Esophagus muscularis mucosa (tissue), 4 donors: ENCODE measurements at regions not wholly inside any gene's neighbourhood (a gene's known extent, or its start where the extent isn't known, plus 50 kb on each side); places are given as distances from the start of the nearest gene placed in this dataset.

ENCODE experiments used
- DNase-seq: peaks from one replicate; pipeline ENCODE4 v3.0.0-alpha.2; 2017; ENCODE audit errors: extremely low spot score
- H3K27ac ChIP-seq, 4 donors: fragments of 200-600 bp; sonication (generic); replicated peaks in 1 of 4; 1 replicate in 3 of 4; 2 replicates in 1 of 4; pipeline ENCODE4 v1.5.1; 2016 to 2019; ENCODE audit warnings: mild to moderate bottlenecking in 1 of 4
- H3K27me3 ChIP-seq, 4 donors: fragments of 200-600 bp; sonication (generic); one replicate each; pipeline versions ENCODE4 v1.5.1 to v1.6.0; 2016 to 2019
- H3K36me3 ChIP-seq, 4 donors: fragments of 200-600 bp; sonication (generic); one replicate each; pipeline ENCODE4 v1.5.1; 2016 to 2019
- H3K4me1 ChIP-seq, 4 donors: fragments of 200-600 bp; sonication (generic); one replicate each; pipeline ENCODE4 v1.5.1; 2016 to 2019
- H3K4me3 ChIP-seq, 4 donors: fragments of 200-600 bp; sonication (generic); 1 replicate in 2 of 4; 2 replicates in 2 of 4; pipeline ENCODE4 v1.5.1; 2016 to 2019; ENCODE audit warnings: mild to moderate bottlenecking in 4 of 4, moderate library complexity in 1 of 4
- H3K9me3 ChIP-seq, 4 donors: fragments of 200-600 bp; sonication (generic); 1 replicate in 3 of 4; 2 replicates in 1 of 4; pipeline ENCODE4 v1.5.1; 2016 to 2019
- EP300 ChIP-seq: sonication (generic); formaldehyde crosslinking; IDR thresholded peaks from one replicate; pipeline ENCODE4 v1.6.1; 2017; ENCODE audit warnings: antibody characterized with exemption
- POLR2A ChIP-seq: fragments of 450-650 bp; IDR thresholded peaks from one replicate; pipeline ENCODE4 v1.6.1; 2017; ENCODE audit warnings: antibody characterized with exemption, moderate library complexity, mild to moderate bottlenecking, low read depth
- POLR2AphosphoS5 ChIP-seq, 2 donors: sonication (generic); formaldehyde crosslinking; IDR thresholded peaks; one replicate each; pipeline ENCODE4 v1.6.1; 2017; ENCODE audit warnings: antibody characterized with exemption in 2 of 2
- WGBS: methylation state at CpG from one replicate; pipeline ENCODE4 v1.1.5; 2018; 5-methylcytosine and 5-hydroxymethylcytosine counted together
- intact Hi-C: fragments of 100-400 bp; cut with DNase I; formaldehyde crosslinking; loops from one replicate; pipeline ENCODE4 v1.15.1; 2023
- TF ChIP-seq, protein P1 (sequence below), 3 experiments: fragments of 200-600 bp in 2 of 3; fragments of 450-650 bp in 1 of 3; sonication (generic) in 2 of 3; IDR thresholded peaks; one replicate each; pipeline ENCODE4 v1.5.1; 2017 to 2019; ENCODE audit warnings: antibody characterized with exemption in 3 of 3, mild to moderate bottlenecking in 2 of 3, moderate library complexity in 1 of 3

DNA sequence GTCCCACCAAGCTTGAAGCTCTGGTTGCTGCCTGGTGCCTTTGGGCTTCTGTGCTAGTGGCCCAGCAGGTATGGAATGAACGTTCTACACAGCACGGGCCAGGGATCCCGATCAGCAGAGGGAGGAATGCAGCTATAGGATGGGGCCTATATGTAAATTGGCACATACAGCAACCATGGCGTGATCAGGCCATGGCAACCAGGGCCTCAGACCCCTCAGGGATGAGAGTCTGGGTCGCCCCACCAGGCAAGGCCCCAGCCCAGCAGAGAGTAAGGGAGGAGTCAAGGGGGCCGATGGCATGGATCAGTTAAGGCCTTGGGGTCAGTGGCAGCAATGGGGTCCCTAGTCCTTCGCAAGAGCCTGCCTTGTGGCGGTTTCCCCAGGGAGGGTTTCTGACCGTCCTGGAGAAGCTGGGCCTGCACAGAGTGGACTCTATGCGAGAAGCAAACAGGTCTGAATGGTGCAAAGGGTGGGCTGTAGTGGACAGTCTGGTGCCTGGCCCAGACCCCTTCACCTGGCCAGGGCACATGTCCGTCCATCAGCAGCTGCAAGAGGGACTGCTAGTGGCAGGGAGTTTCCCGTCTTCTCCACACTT, 98.2 kb upstream of the SLC22A11 start:
- 87% methylated on average over 9 of the region's 12 CpGs for WGBS
- Histone ChIP-seq H3K4me3 (no peak overlapping the region), H3K9me3 (no peaks in the 10 kb centered on the region), H3K27ac (no peak overlapping the region), H3K27me3 (no peaks in the 10 kb centered on the region), H3K36me3 (no peaks in the 10 kb centered on the region), H3K4me1 (no peaks in the 10 kb centered on the region)
- TF ChIP-seq POLR2AphosphoS5 (IDR thresholded peaks at IDR 0.05) (no peak), EP300 (no peak), POLR2A (no peak)
- TF ChIP-seq, protein P1, sequence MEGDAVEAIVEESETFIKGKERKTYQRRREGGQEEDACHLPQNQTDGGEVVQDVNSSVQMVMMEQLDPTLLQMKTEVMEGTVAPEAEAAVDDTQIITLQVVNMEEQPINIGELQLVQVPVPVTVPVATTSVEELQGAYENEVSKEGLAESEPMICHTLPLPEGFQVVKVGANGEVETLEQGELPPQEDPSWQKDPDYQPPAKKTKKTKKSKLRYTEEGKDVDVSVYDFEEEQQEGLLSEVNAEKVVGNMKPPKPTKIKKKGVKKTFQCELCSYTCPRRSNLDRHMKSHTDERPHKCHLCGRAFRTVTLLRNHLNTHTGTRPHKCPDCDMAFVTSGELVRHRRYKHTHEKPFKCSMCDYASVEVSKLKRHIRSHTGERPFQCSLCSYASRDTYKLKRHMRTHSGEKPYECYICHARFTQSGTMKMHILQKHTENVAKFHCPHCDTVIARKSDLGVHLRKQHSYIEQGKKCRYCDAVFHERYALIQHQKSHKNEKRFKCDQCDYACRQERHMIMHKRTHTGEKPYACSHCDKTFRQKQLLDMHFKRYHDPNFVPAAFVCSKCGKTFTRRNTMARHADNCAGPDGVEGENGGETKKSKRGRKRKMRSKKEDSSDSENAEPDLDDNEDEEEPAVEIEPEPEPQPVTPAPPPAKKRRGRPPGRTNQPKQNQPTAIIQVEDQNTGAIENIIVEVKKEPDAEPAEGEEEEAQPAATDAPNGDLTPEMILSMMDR (IDR thresholded peaks at IDR 0.05) = no peak
- intact Hi-C loops = no loop called here
- no peak for DNase-seq

DNA sequence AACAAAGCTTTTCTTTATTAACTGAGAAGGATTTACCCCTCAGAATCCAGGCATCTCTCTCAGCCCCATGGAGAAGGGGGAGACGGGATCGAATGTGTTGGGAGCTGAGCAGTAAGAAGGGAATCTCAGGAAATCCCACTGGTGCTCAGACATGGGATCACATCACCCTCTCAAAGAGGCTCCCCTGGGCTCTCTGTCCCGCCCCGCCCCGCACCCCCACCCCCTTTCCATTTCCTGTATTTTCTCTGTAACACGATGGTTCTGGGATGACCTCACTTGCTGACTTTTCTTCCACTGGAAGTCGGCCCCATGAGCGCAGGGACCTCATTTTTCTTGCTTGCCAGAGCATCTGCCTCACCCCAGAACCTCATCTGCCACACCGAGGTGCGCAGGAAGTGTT, 96.7 kb upstream of the SLC22A11 start:
- no peaks in the 10 kb centered on the region for H3K9me3 ChIP-seq
- no peaks in the 10 kb centered on the region for H3K27me3 ChIP-seq
- H3K4me1 ChIP-seq = no peaks in the 10 kb centered on the region
- WGBS = 47% methylated on average over 10 of the region's 10 CpGs
- H3K36me3 ChIP-seq = no peaks in the 10 kb centered on the region
- H3K4me3 ChIP-seq = no peak overlapping the region
- H3K27ac ChIP-seq = no peak overlapping the region
- DNase-seq = no peak
- intact Hi-C loops = no loop called here
- TF ChIP-seq POLR2AphosphoS5 (IDR thresholded peaks at IDR 0.05) (no peak), POLR2A (no peak), EP300 (no peak)
- TF ChIP-seq, protein P1 (IDR thresholded peaks at IDR 0.05) = no peak

DNA sequence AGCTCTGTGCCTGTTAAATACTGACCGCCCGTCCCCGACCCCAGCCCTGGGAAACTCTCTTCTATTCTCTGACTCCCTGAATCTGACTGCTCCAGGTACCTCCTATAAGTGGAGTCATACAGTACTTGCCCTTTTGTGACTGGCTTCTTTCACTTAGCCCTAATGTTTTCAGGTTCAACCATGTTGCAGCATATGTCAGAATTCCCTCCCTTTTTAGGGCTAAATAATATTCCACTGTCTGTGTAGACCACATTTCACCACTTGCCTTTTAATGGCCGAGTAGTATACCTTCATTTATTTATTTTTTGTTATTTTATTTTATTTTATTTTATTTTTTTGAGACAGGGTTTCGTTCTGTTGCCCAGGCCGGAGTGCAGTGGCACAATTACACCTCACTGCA, 96.1 kb upstream of the SLC22A11 start:
- Histone ChIP-seq H3K27ac (no peak overlapping the region), H3K9me3 (no peaks in the 10 kb centered on the region), H3K4me1 (no peaks in the 10 kb centered on the region), H3K4me3 (no peak overlapping the region), H3K27me3 (no peaks in the 10 kb centered on the region), H3K36me3 (no peaks in the 10 kb centered on the region)
- 89% methylated on average over 6 of the region's 6 CpGs for WGBS
- TF ChIP-seq POLR2AphosphoS5 (IDR thresholded peaks at IDR 0.05) = no peak
- no peak for TF ChIP-seq POLR2A
- TF ChIP-seq EP300 = no peak
- TF ChIP-seq, protein P1 (IDR thresholded peaks at IDR 0.05) = no peak
- intact Hi-C loops = no loop called here
- DNase-seq = no peak

DNA sequence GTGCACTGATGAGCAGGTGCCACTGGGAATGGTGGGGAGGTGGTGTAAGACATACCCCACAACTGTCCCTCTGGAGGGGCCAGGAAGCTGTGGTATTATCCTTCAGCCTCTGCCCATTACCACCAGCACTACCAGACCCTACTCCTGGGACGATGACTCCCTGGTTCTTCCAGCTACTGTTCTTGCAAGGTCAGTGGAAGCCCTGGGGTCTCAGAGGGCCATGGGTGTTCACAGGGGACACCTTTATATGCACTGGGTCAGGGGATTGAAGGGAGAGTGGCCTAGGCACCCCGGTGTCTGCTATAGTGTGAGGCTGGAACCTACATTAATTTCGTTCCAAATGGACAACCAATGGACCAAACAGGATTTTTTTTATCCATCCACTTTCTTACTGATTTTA, 94.7 kb upstream of the SLC22A11 start:
- H3K27me3 ChIP-seq = no peaks in the 10 kb centered on the region
- intact Hi-C loops = no loop called here
- WGBS = 85% methylated on average over 3 of the region's 3 CpGs
- H3K27ac ChIP-seq = no peak overlapping the region
- DNase-seq = no peak
- no peaks in the 10 kb centered on the region for H3K9me3 ChIP-seq
- no peak overlapping the region for H3K4me3 ChIP-seq
- no peaks in the 10 kb centered on the region for H3K4me1 ChIP-seq
- no peaks in the 10 kb centered on the region for H3K36me3 ChIP-seq
- TF ChIP-seq, protein P1 (IDR thresholded peaks at IDR 0.05) = no peak

DNA sequence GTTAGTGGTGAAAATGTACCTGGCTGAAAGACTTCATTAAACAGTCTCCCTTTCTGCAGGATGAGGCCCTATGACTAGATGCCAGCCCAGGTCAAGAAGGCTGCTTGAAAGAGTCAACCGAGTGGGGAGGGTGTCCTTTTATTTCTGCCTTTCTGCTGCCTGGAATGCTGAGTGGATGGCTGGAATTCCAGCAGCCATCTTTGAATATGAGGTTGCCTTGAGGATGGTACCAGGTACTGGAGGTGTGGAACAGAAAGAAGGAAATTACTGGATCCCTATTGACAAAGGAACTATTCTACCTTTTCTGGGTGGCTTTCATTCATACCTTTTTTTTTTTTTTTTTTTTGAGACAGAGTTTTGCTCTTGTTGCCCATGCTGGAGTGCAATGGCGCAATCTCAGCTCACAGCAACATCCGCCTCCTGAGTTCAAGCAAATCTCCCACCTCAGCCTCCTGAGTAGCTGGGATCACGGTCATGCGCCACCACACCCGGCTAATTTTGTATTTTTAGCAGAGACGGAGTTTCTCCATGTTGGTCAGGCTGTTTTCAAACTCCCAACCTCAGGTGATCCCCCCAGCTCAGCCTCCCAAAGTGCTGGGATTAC, 89.5 kb upstream of the SLC22A11 start:
- no peaks in the 10 kb centered on the region for H3K9me3 ChIP-seq
- WGBS = 93% methylated on average over 7 of the region's 7 CpGs
- DNase-seq = no peak
- H3K4me1 ChIP-seq = no peaks in the 10 kb centered on the region
- no peak overlapping the region for H3K27ac ChIP-seq
- H3K4me3 ChIP-seq = no peak overlapping the region
- TF ChIP-seq, protein P1 (IDR thresholded peaks at IDR 0.05) = no peak
- TF ChIP-seq POLR2AphosphoS5 (IDR thresholded peaks at IDR 0.05) (no peak), POLR2A (no peak), EP300 (no peak)
- peaks cover 0 to 13% (median 0%) of the 10 kb centered on the region in 4 donors for H3K27me3 ChIP-seq
- intact Hi-C loops = no loop called here
- H3K36me3 ChIP-seq = no peaks in the 10 kb centered on the region
